Uterus (tissue), 2 donors: ENCODE measurements at regions not wholly inside any gene's neighbourhood (a gene's known extent, or its start where the extent isn't known, plus 50 kb on each side); places are given as distances from the start of the nearest gene placed in this dataset.

Experiments
- CTCF ChIP-seq, 4 experiments: fragments of 200-600 bp in 2 of 4; fragments of 450-650 bp in 2 of 4; sonication (generic) in 2 of 4; IDR thresholded peaks; one replicate each; pipeline ENCODE4 v1.5.1; 2016 to 2019; ENCODE audit warnings: antibody characterized with exemption in 4 of 4, mild to moderate bottlenecking in 2 of 4, moderate library complexity in 1 of 4
- POLR2A ChIP-seq, 2 donors: fragments of 450-650 bp; IDR thresholded peaks; one replicate each; pipeline ENCODE4 v1.6.1; 2016; ENCODE audit warnings: antibody characterized with exemption in 2 of 2, mild to moderate bottlenecking in 1 of 2, moderate library complexity in 1 of 2

GRCh38 chr1:209354111-209354839, 229.2 kb upstream of the CAMK1G start:
- TF ChIP-seq CTCF (IDR thresholded peaks at IDR 0.05) (peak; percentile 65 to 80 (median 74)), POLR2A (IDR thresholded peaks at IDR 0.05) (no peak)
